Hepatocyte (in vitro differentiated cells): ENCODE measurements at regions not wholly inside any gene's neighbourhood (a gene's known extent, or its start where the extent isn't known, plus 50 kb on each side); places are given as distances from the start of the nearest gene placed in this dataset.
"Not testable (repeated sequence)": the region's sequence is repeated elsewhere in the genome, so short reads cannot be mapped to it uniquely, and the experiment has no call there.

Source experiments
- DNase-seq: peaks from one replicate; pipeline ENCODE4 v3.0.0-alpha.2; 2016; ENCODE audit warnings: low spot score
- H2AFZ ChIP-seq: fragments of 200-600 bp; sonication (generic); 2 replicates; pipeline ENCODE4 v1.6.0; 2016; ENCODE audit warnings: antibody characterized with exemption, mild to moderate bottlenecking
- H3K27ac ChIP-seq: fragments of 200-600 bp; sonication (generic); 2 replicates; pipeline ENCODE4 v1.5.1; 2016; ENCODE audit warnings: mild to moderate bottlenecking
- H3K27me3 ChIP-seq: fragments of 200-600 bp; sonication (generic); 2 replicates; pipeline ENCODE4 v1.6.1; 2016
- H3K36me3 ChIP-seq: fragments of 200-600 bp; sonication (generic); replicated peaks from 2 replicates; pipeline ENCODE4 v1.5.1; 2016; ENCODE audit warnings: low read depth; ENCODE audit not compliant: insufficient read depth
- H3K4me1 ChIP-seq: fragments of 200-600 bp; sonication (generic); 2 replicates; pipeline ENCODE4 v1.5.1; 2016; ENCODE audit warnings: mild to moderate bottlenecking, moderate library complexity; ENCODE audit not compliant: insufficient read depth
- H3K4me2 ChIP-seq: fragments of 200-600 bp; sonication (generic); 2 replicates; pipeline ENCODE4 v1.6.0; 2016
- H3K4me3 ChIP-seq: fragments of 200-600 bp; sonication (generic); 2 replicates; pipeline ENCODE4 v1.5.1; 2016; ENCODE audit warnings: mild to moderate bottlenecking
- H3K79me2 ChIP-seq: fragments of 200-600 bp; sonication (generic); 2 replicates; pipeline ENCODE4 v1.6.0; 2017; ENCODE audit warnings: mild to moderate bottlenecking
- H3K9me2 ChIP-seq: fragments of 200-600 bp; sonication (generic); replicated peaks from 2 replicates; pipeline ENCODE4 v1.6.0; 2017; ENCODE audit warnings: mild to moderate bottlenecking; ENCODE audit not compliant: insufficient read depth
- H3K9me3 ChIP-seq: fragments of 200-600 bp; sonication (generic); 2 replicates; pipeline ENCODE4 v1.5.1; 2016; ENCODE audit warnings: low read depth, mild to moderate bottlenecking
- H4K20me1 ChIP-seq: fragments of 200-600 bp; sonication (generic); 2 replicates; pipeline ENCODE4 v1.6.0; 2016; ENCODE audit warnings: mild to moderate bottlenecking; ENCODE audit not compliant: insufficient read depth, poor library complexity, severe bottlenecking
- EZH2 ChIP-seq: fragments of 200-600 bp; sonication (generic); IDR thresholded peaks from 2 replicates; pipeline ENCODE4 v1.6.1; 2016; ENCODE audit warnings: antibody characterized with exemption, mild to moderate bottlenecking, borderline replicate concordance
- EZH2phosphoT487 ChIP-seq: fragments of 200-600 bp; sonication (generic); IDR thresholded peaks from one replicate; pipeline ENCODE4 v1.6.1; 2018; ENCODE audit warnings: antibody characterized with exemption, mild to moderate bottlenecking, low read depth, moderate library complexity; ENCODE audit not compliant: unreplicated experiment, severe bottlenecking
- WGBS: methylation state at CpG from one replicate; pipeline ENCODE4 v1.1.6; 2016; ENCODE audit warnings: low lambda C conversion rate; ENCODE audit errors: missing lambda C conversion rate; 5-methylcytosine and 5-hydroxymethylcytosine counted together
- TF ChIP-seq, protein P1 (sequence below): fragments of 200-600 bp; sonication (generic); IDR thresholded peaks from 2 replicates; pipeline ENCODE4 v1.5.1; 2016; ENCODE audit warnings: antibody characterized with exemption, mild to moderate bottlenecking; ENCODE audit not compliant: poor library complexity

DNA sequence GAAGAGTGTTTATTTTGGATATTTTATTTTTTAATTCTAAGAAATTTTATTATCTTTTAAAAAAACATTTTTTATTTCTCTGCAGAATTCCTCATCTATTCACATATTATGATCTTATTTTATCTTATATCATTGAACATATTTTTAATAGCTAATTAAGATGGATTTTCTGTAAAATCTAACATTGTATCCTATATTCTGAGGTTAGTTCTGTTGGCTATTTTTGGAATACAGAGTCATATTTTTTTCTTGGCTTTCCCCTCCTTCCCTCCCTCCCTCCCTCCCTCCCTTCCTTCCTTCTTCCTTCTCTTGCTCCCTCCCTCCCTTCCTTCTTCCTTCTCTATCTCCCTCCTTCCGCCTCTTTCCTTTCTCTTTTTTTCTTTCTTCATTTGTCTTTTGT is 2326.6 kb upstream of the RAG2 start:
- 82% methylated on average over 1 of the region's 1 CpG for WGBS
- Histone ChIP-seq H3K9me3 (no peaks in the 10 kb centered on the region), H3K4me2 (no peak overlapping the region), H3K27ac (no peak overlapping the region), H3K79me2 (no peaks in the 10 kb centered on the region), H3K4me3 (no peak overlapping the region), H3K9me2 (no peaks in the 10 kb centered on the region), H4K20me1 (no peaks in the 10 kb centered on the region), H3K27me3 (no peaks in the 10 kb centered on the region), H3K36me3 (no peaks in the 10 kb centered on the region), H2AFZ (no peak overlapping the region), H3K4me1 (no peaks in the 10 kb centered on the region)
- no peak for DNase-seq
- TF ChIP-seq EZH2 = no peak
- TF ChIP-seq, protein P1, sequence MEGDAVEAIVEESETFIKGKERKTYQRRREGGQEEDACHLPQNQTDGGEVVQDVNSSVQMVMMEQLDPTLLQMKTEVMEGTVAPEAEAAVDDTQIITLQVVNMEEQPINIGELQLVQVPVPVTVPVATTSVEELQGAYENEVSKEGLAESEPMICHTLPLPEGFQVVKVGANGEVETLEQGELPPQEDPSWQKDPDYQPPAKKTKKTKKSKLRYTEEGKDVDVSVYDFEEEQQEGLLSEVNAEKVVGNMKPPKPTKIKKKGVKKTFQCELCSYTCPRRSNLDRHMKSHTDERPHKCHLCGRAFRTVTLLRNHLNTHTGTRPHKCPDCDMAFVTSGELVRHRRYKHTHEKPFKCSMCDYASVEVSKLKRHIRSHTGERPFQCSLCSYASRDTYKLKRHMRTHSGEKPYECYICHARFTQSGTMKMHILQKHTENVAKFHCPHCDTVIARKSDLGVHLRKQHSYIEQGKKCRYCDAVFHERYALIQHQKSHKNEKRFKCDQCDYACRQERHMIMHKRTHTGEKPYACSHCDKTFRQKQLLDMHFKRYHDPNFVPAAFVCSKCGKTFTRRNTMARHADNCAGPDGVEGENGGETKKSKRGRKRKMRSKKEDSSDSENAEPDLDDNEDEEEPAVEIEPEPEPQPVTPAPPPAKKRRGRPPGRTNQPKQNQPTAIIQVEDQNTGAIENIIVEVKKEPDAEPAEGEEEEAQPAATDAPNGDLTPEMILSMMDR = no peak
- TF ChIP-seq EZH2phosphoT487 = no peak

DNA sequence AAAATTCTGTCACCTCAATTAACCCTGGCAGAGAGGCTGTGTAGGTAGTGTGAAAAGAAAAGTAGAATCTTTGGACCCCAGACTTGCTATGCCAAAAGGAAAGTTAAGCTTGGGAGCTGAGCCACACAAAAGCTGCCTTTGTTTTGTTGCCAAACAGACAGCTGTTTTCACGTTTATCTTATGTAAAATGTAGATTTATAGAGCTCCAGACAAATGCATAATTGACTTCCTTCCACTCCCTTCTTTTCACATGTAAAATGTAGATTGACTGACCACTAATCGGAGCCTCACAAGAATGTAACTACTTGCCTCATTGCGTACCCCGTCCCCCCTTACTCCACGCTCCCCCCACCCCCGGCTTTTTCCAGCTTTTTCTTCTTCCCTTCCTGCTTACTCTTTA is 2302.2 kb upstream of the RAG2 start:
- Histone ChIP-seq H2AFZ (no peak overlapping the region), H4K20me1 (no peaks in the 10 kb centered on the region), H3K4me2 (no peak overlapping the region), H3K27ac (no peak overlapping the region), H3K9me3 (no peaks in the 10 kb centered on the region), H3K79me2 (no peaks in the 10 kb centered on the region), H3K4me3 (no peak overlapping the region), H3K4me1 (no peaks in the 10 kb centered on the region), H3K36me3 (no peaks in the 10 kb centered on the region), H3K9me2 (no peaks in the 10 kb centered on the region), H3K27me3 (no peaks in the 10 kb centered on the region)
- TF ChIP-seq EZH2 (no peak), EZH2phosphoT487 (no peak)
- TF ChIP-seq, protein P1 = no peak
- WGBS = 82% methylated on average over 6 of the region's 6 CpGs
- no peak for DNase-seq

DNA sequence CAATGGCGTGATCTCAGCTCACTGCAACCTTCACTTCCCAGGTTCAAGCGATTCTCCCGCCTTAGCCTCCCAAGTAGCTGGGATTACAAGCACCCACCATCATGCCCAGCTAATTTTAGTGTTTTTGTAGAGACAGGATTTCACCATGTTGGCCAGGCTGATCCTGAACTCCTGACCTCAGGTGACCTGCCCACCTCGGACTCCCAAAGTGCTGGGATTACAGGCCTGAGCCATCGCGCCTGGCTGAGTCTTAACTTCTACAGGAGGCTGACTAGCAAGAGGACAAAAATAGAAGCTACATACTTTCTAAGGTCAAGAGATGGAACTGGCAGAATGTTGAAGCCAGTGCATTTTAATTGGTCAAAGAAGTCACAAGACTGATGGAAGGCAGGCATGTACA is 2296.2 kb upstream of the RAG2 start:
- DNase-seq, H2AFZ ChIP-seq, H3K36me3 ChIP-seq, H3K9me3 ChIP-seq, H3K27me3 ChIP-seq, H4K20me1 ChIP-seq, H3K79me2 ChIP-seq, H3K4me3 ChIP-seq, H3K4me1 ChIP-seq, H3K9me2 ChIP-seq, H3K4me2 ChIP-seq, H3K27ac ChIP-seq: not testable (repeated sequence)
- 94% methylated on average over 6 of the region's 6 CpGs for WGBS

DNA sequence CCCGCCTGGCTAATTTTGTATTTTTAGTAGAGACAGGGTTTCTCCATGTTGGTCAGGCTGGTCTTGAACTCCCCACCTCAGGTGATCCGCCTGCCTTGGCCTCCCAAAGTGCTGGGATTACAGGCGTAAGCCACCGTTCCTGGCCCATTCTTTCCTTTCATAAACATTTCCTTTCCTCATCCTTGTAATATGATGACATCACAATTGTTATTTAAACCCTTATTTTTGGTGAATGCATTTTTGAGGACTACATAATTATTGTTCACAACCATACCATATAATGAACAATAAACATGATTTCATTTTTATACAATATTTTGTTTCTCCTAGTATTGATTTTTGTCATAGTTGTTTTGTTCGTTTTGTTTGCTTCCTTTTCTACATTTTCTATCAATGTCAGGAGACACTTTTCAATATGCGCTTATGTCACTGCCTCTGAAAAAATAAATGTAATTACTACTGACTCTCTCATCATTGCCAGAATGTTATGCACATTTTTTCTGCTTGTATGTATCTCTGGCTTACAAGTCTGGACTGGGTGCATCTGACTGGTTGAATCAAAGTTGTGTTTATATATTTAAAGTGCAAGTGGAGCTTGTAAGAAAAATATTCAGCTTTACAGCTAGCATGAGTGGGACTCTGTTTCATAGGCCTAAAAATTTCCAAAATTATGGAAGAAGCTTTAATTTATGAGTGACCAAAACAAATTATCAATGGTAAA is 2286.3 kb upstream of the RAG2 start:
- no peaks in the 10 kb centered on the region for H3K9me3 ChIP-seq
- no peaks in the 10 kb centered on the region for H3K27me3 ChIP-seq
- H3K79me2 ChIP-seq = no peaks in the 10 kb centered on the region
- DNase-seq = no peak
- H3K9me2 ChIP-seq = no peaks in the 10 kb centered on the region
- WGBS = 92% methylated on average over 6 of the region's 6 CpGs
- H3K4me2 ChIP-seq = no peak overlapping the region
- no peak overlapping the region for H3K4me3 ChIP-seq
- H3K36me3 ChIP-seq = no peaks in the 10 kb centered on the region
- H4K20me1 ChIP-seq = no peaks in the 10 kb centered on the region
- H3K4me1 ChIP-seq = no peaks in the 10 kb centered on the region
- TF ChIP-seq EZH2 (no peak), EZH2phosphoT487 (no peak)
- TF ChIP-seq, protein P1 = no peak
- no peak overlapping the region for H2AFZ ChIP-seq
- no peak overlapping the region for H3K27ac ChIP-seq
